ENCODE measurements at regions not wholly inside any gene's neighbourhood (a gene's known extent, or its start where the extent isn't known, plus 50 kb on each side); places are given as distances from the start of the nearest gene placed in this dataset.

GRCh38 chr22:27283714-27284113, 517.8 kb downstream of the MN1 start:
- TF ChIP-seq, protein P1, sequence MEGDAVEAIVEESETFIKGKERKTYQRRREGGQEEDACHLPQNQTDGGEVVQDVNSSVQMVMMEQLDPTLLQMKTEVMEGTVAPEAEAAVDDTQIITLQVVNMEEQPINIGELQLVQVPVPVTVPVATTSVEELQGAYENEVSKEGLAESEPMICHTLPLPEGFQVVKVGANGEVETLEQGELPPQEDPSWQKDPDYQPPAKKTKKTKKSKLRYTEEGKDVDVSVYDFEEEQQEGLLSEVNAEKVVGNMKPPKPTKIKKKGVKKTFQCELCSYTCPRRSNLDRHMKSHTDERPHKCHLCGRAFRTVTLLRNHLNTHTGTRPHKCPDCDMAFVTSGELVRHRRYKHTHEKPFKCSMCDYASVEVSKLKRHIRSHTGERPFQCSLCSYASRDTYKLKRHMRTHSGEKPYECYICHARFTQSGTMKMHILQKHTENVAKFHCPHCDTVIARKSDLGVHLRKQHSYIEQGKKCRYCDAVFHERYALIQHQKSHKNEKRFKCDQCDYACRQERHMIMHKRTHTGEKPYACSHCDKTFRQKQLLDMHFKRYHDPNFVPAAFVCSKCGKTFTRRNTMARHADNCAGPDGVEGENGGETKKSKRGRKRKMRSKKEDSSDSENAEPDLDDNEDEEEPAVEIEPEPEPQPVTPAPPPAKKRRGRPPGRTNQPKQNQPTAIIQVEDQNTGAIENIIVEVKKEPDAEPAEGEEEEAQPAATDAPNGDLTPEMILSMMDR (IDR thresholded peaks at IDR 0.05; ENCODE audit: borderline replicate concordance) = no peak
- DNase-seq = no peak
- Histone ChIP-seq H3K4me3 (no peak overlapping the region), H3K27me3 (ENCODE audit: low read depth) (peaks cover 45% of the 10 kb centered on the region), H3K9me3 (replicated peaks) (no peaks in the 10 kb centered on the region), H3K36me3 (no peaks in the 10 kb centered on the region), H3K27ac (replicated peaks) (no peak overlapping the region), H3K4me1 (no peaks in the 10 kb centered on the region)
- intact Hi-C loops (cut with micrococcal nuclease) = no loop called here

GRCh38 chr22:27284324-27284723, 517.2 kb downstream of the MN1 start:
- intact Hi-C loops (cut with micrococcal nuclease) = no loop called here
- DNase-seq = no peak
- Histone ChIP-seq H3K27me3 (ENCODE audit: low read depth) (peaks cover 45% of the 10 kb centered on the region), H3K4me1 (no peaks in the 10 kb centered on the region), H3K36me3 (no peaks in the 10 kb centered on the region), H3K9me3 (replicated peaks) (no peaks in the 10 kb centered on the region), H3K27ac (replicated peaks) (no peak overlapping the region), H3K4me3 (no peak overlapping the region)
- TF ChIP-seq, protein P1 (IDR thresholded peaks at IDR 0.05; ENCODE audit: borderline replicate concordance) = no peak

DNA sequence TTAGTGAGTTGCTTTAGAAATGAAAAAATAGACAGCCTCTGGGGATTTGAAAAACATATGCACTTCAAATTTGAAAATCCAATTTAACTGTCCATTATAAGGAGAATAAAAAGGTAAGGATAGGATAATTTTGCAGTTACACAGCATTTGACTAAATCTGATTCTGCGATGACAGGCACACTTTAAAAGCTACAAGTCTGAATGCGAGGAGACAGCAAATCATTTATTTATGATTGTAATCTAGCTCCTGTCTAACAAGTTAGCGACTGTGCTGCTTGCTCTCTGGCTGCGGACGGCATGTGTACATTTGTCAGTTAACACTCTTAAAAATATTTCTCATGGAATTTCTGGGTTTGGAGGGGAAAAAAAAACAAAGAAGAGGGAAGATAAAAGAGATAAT, 514.8 kb downstream of the MN1 start:
- TF ChIP-seq, protein P1 (IDR thresholded peaks at IDR 0.05; ENCODE audit: borderline replicate concordance) = no peak
- intact Hi-C loops (cut with micrococcal nuclease) = no loop called here
- H3K36me3 ChIP-seq = no peaks in the 10 kb centered on the region
- H3K4me3 ChIP-seq = no peak overlapping the region
- peaks cover 54% of the 10 kb centered on the region for H3K27me3 ChIP-seq (ENCODE audit: low read depth)
- H3K9me3 ChIP-seq (replicated peaks) = no peaks in the 10 kb centered on the region
- DNase-seq = no peak
- no peak overlapping the region for H3K27ac ChIP-seq (replicated peaks)
- H3K4me1 ChIP-seq = no peaks in the 10 kb centered on the region

DNA sequence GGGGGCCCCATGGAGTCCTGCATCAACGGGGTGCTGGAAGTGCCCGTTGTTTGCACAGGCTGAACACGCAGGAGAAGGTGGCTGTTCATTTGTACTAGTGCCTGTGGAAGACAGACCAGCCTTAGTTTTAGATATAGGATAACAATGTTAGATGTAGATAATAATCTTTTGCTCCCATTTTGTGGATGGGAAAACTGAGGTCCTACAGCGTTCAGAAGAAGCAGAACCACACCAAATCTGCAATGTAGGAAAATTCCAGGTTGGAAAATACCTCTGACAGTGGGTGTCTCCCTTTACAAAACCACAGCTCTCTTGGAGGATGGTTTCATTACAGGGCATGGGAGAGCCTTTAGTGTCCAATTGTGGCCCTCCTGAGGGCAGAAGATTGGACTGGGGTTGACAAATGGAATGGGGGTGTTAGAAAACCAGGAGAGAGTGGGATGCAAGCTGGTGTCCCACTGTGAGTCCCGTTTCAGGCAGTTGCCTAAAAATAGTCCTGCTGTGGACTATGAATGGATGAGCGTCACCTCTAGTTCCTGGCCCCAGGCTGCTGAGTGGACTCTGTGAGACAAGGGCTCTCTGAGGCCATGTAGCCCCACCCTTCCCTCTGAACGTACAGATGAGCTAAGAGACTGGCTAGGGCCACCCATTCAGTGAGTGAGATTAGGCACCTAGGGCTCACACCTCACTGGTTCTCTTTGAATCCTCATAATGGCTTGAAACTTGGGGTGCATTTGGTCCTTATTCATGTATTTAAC, 508.8 kb downstream of the MN1 start:
- H3K36me3 ChIP-seq = no peaks in the 10 kb centered on the region
- peaks cover 87% of the 10 kb centered on the region for H3K27me3 ChIP-seq (ENCODE audit: low read depth)
- TF ChIP-seq, protein P1 (IDR thresholded peaks at IDR 0.05; ENCODE audit: borderline replicate concordance) = no peak
- H3K4me3 ChIP-seq = no peak overlapping the region
- H3K9me3 ChIP-seq (replicated peaks) = no peaks in the 10 kb centered on the region
- no peak for DNase-seq
- intact Hi-C loops (cut with micrococcal nuclease) = no loop called here
- no peak overlapping the region for H3K27ac ChIP-seq (replicated peaks)
- H3K4me1 ChIP-seq = no peaks in the 10 kb centered on the region

DNA sequence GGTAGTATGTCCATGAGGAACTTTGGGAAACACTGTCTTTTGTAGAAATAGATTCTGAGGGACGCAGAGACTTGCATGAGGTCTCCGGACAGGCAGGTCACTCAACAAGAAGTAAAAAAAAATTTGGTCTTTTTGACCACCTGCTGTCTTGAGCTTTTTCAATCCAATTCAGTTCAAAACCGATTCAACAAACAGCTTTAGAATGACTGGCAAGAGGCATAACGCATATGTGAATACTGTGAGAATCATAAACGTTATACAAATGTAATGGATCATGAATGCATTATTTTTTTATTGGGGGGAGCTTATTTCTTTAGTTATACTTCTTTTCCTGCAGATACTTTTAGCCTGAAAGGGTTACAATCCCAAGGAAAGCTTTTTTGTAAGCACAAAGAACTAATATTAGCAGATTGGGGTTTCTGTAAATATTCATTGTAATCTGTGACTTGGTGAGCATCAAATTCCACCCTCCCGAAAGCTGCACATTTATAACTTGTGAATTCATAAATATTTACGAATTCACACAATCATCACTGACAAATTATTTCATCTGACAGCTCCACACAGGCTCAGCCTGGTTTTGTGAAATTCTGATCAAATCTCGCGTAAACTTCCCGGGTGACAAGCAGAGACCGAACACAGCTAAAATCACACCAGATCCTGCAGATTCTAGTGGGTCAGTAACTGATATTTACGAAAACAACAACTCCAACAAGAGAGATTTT, 507.7 kb downstream of the MN1 start:
- no peak for DNase-seq
- H3K4me1 ChIP-seq = peaks cover 3% of the 10 kb centered on the region
- intact Hi-C loops (cut with micrococcal nuclease) = no loop called here
- H3K27ac ChIP-seq (replicated peaks) = no peak overlapping the region
- TF ChIP-seq, protein P1 (IDR thresholded peaks at IDR 0.05; ENCODE audit: borderline replicate concordance) = no peak
- H3K36me3 ChIP-seq = no peaks in the 10 kb centered on the region
- no peak overlapping the region for H3K4me3 ChIP-seq
- H3K27me3 ChIP-seq (ENCODE audit: low read depth) = peaks cover 86% of the 10 kb centered on the region
- H3K9me3 ChIP-seq (replicated peaks) = no peaks in the 10 kb centered on the region

Data from left ventricle myocardium inferior (tissue), 1 donor.